K562 (cell line): ENCODE measurements at regions not wholly inside any gene's neighbourhood (a gene's known extent, or its start where the extent isn't known, plus 50 kb on each side); places are given as distances from the start of the nearest gene placed in this dataset.

Experiments used
- ATAC-seq: fragments of 200-7000 bp; cut with Tn5 transposase; 3 replicates; pipeline ENCODE4 v1.9.1; 2020; ENCODE audit warnings: moderate library complexity
- BruUV-seq: library from RNA; stranded (reverse); fragments of 400-500 nt; replicated peaks from 2 replicates; lab custom pipeline; 2021; lab: Mats Ljungman, UMichigan
- CTCF ChIA-PET: fragments of 300-600 bp; formaldehyde crosslinking; extraction: SDS; loops from one replicate; lab custom pipeline; 2021; ENCODE audit warnings: low intra/inter-chr PET ratio; lab: Yijun Ruan, JAX
- POLR2A ChIA-PET: fragments of 300-600, 350-650 bp; sonication (Branson Sonifier 250); formaldehyde crosslinking; extraction: SDS; loops from one replicate; lab custom pipeline; 2021; ENCODE audit warnings: antibody characterized with exemption, inconsistent platforms; lab: Yijun Ruan, JAX
- DNase-seq, 4 experiments: peaks; one replicate each; pipeline versions ENCODE4 v3.0.0 to v3.0.0-alpha.2; 2011 to 2018; ENCODE audit warnings: low spot score in 3 of 4, mixed read lengths in 3 of 4; ENCODE audit errors: extremely low read depth in 1 of 4
- FAIRE-seq: peaks from 2 replicates; lab custom pipeline; 2011; peaks lifted over from hg19 to GRCh38; lab: Jason Lieb, UNC
- H2AFZ ChIP-seq: 2 replicates; pipeline ENCODE4 v1.6.0; 2011; ENCODE audit warnings: low read depth, low read length, control low read depth, inconsistent platforms
- H3K27ac ChIP-seq: fragments of 200-600 bp; 3 replicates; pipeline ENCODE4 v1.8.0; 2011; ENCODE audit warnings: low read depth, mild to moderate bottlenecking, control low read depth, inconsistent platforms, low read length, moderate library complexity, mixed read lengths; ENCODE audit errors: extremely low read depth
- H3K27me3 ChIP-seq, 2 experiments: fragments of 300-600 bp in 1 of 2; 2 replicates in 1 of 2; 3 replicates in 1 of 2; pipeline versions ENCODE4 v1.6.0 to v1.8.0; 2011; ENCODE audit warnings: inconsistent platforms in 2 of 2, low read length in 2 of 2, mild to moderate bottlenecking in 1 of 2, mixed read lengths in 1 of 2, moderate library complexity in 1 of 2; ENCODE audit not compliant: control insufficient read depth in 2 of 2, insufficient read depth in 2 of 2
- H3K36me3 ChIP-seq: fragments of 300-600 bp; 3 replicates; pipeline ENCODE4 v1.8.0; 2011; ENCODE audit warnings: mild to moderate bottlenecking, low read length, inconsistent platforms; ENCODE audit not compliant: control insufficient read depth, insufficient read depth
- H3K4me1 ChIP-seq, 2 experiments: fragments of 200-600 bp in 1 of 2; replicated peaks in 1 of 2; 2 replicates in 1 of 2; 3 replicates in 1 of 2; pipeline versions ENCODE4 v1.5.1 to v1.8.0; 2011; ENCODE audit warnings: inconsistent platforms in 2 of 2, low read length in 2 of 2, mild to moderate bottlenecking in 1 of 2, mixed read lengths in 1 of 2, moderate library complexity in 1 of 2; ENCODE audit not compliant: control insufficient read depth in 2 of 2, insufficient read depth in 2 of 2
- H3K4me2 ChIP-seq: 2 replicates; pipeline ENCODE4 v1.6.1; 2011; ENCODE audit warnings: low read length, control low read depth, inconsistent platforms, mixed read lengths; ENCODE audit not compliant: insufficient read depth
- H3K4me3 ChIP-seq: fragments of 200-600 bp; sonication (generic), shearing (Covaris generic); 2 replicates; pipeline ENCODE4 v1.5.1; 2016; ENCODE audit warnings: control low read depth, inconsistent platforms
- H3K79me2 ChIP-seq: fragments of 200-600 bp; 3 replicates; pipeline ENCODE4 v1.8.0; 2011; ENCODE audit warnings: low read length, inconsistent platforms; ENCODE audit not compliant: control insufficient read depth, insufficient read depth
- H3K9ac ChIP-seq, 2 experiments: 2 replicates each; pipeline versions ENCODE4 v1.6.0 to v1.6.1; 2011; ENCODE audit warnings: low read depth in 2 of 2, low read length in 2 of 2, control low read depth in 1 of 2, inconsistent platforms in 1 of 2, mild to moderate bottlenecking in 1 of 2, mixed read lengths in 1 of 2; ENCODE audit not compliant: insufficient read depth in 1 of 2
- H3K9me1 ChIP-seq: one replicate; pipeline ENCODE4 v1.6.0; 2011; ENCODE audit warnings: inconsistent platforms, mild to moderate bottlenecking, low read length, moderate library complexity; ENCODE audit not compliant: control insufficient read depth, insufficient read depth
- H3K9me3 ChIP-seq: replicated peaks from 2 replicates; pipeline ENCODE4 v1.5.1; 2011; ENCODE audit warnings: low read depth, low read length, inconsistent platforms; ENCODE audit not compliant: control insufficient read depth, insufficient read depth
- H4K20me1 ChIP-seq: replicated peaks from 2 replicates; pipeline ENCODE4 v1.6.1; 2011; ENCODE audit warnings: low read length, inconsistent platforms, mixed read lengths; ENCODE audit not compliant: control insufficient read depth, insufficient read depth
- ARHGAP35 ChIP-seq: fragments of 450-650 bp; IDR thresholded peaks from 2 replicates; pipeline ENCODE4 v1.6.1; 2018; ENCODE audit not compliant: partially characterized antibody
- BHLHE40 ChIP-seq: IDR thresholded peaks from 2 replicates; pipeline ENCODE4 v1.6.1; 2011; ENCODE audit warnings: low read length, improper control_type of control experiment
- ESRRB ChIP-seq: fragments of 250-450 bp; sonication (Bioruptor Pico); IDR thresholded peaks from 2 replicates; pipeline ENCODE4 v1.5.0; 2020; ENCODE audit warnings: mild to moderate bottlenecking, moderate library complexity, borderline replicate concordance
- GABPB1 ChIP-seq: sonication (generic); formaldehyde crosslinking; IDR thresholded peaks from 2 replicates; pipeline ENCODE4 v1.8.0; 2022; ENCODE audit warnings: mild to moderate bottlenecking, missing genetic modification reagents
- GABPB2 ChIP-seq: fragments of 250-450 bp; sonication (Bioruptor Pico); conservative IDR thresholded peaks from 2 replicates; pipeline ENCODE4 v1.5.1; 2021; ENCODE audit warnings: mild to moderate bottlenecking
- GATAD2B ChIP-seq: fragments of 450-650 bp; IDR thresholded peaks from 2 replicates; pipeline ENCODE4 v1.6.1; 2017; ENCODE audit warnings: mild to moderate bottlenecking, borderline replicate concordance
- HEY1 ChIP-seq: fragments of 250-450 bp; sonication (Bioruptor Pico); IDR thresholded peaks from 2 replicates; pipeline ENCODE4 v1.5.0; 2020; ENCODE audit warnings: mild to moderate bottlenecking, moderate library complexity, borderline replicate concordance
- JUND ChIP-seq, 2 experiments: IDR thresholded peaks; 2 replicates in 1 of 2; 3 replicates in 1 of 2; pipeline ENCODE4 v1.6.1; 2011; ENCODE audit warnings: borderline replicate concordance in 2 of 2, low read depth in 2 of 2, low read length in 2 of 2, improper control_type of control experiment in 1 of 2, missing biosample characterization in 1 of 2, missing genetic modification characterization in 1 of 2, missing genetic modification reagents in 1 of 2
- NCOA4 ChIP-seq: fragments of 450-650 bp; IDR thresholded peaks from 2 replicates; pipeline ENCODE4 v1.6.1; 2018; ENCODE audit warnings: mild to moderate bottlenecking; ENCODE audit not compliant: partially characterized antibody
- NR2F6 ChIP-seq: fragments of 450-650 bp; formaldehyde crosslinking; IDR thresholded peaks from 2 replicates; pipeline ENCODE4 v1.4.0; 2020; ENCODE audit warnings: mild to moderate bottlenecking
- POLR3A ChIP-seq: IDR thresholded peaks from 2 replicates; pipeline ENCODE4 v1.6.1; 2011; ENCODE audit warnings: borderline replicate concordance, mild to moderate bottlenecking, moderate library complexity; ENCODE audit not compliant: insufficient read length, insufficient read depth; ENCODE audit errors: extremely low read depth
- PTRF ChIP-seq: fragments of 450-650 bp; IDR thresholded peaks from 2 replicates; pipeline ENCODE4 v1.6.1; 2016; ENCODE audit warnings: mild to moderate bottlenecking, missing genetic modification characterization, missing compliant biosample characterization
- PURB ChIP-seq: sonication (generic); formaldehyde crosslinking; IDR thresholded peaks from 2 replicates; pipeline ENCODE4 v1.9.0; 2021; ENCODE audit warnings: low read depth, mild to moderate bottlenecking, missing genetic modification reagents
- RBFOX2 ChIP-seq: fragments of 200-400 bp; formaldehyde crosslinking; IDR thresholded peaks from 2 replicates; pipeline ENCODE4 v1.6.1; 2017; ENCODE audit warnings: low read depth, mild to moderate bottlenecking, low read length, moderate library complexity
- ZNF12 ChIP-seq: sonication (generic); formaldehyde crosslinking; IDR thresholded peaks from 2 replicates; pipeline ENCODE4 v1.4.0; 2020; ENCODE audit warnings: mild to moderate bottlenecking, missing genetic modification reagents
- WGBS: fragments of 100-300 bp; shearing (Covaris generic); methylation state at CpG from one replicate; pipeline ENCODE4 v1.1.6; 2016; ENCODE audit warnings: low coverage, mixed read lengths; ENCODE audit not compliant: insufficient coverage; ENCODE audit errors: missing lambda C conversion rate; 5-methylcytosine and 5-hydroxymethylcytosine counted together
- in situ Hi-C: fragments of 300-500 bp; cut with MboI; formaldehyde crosslinking; loops from 4 replicates; pipeline ENCODE4 v1.15.0; 2018; ENCODE audit warnings: inconsistent platforms, mixed read lengths
- intact Hi-C: fragments of 100-400 bp; cut with micrococcal nuclease; formaldehyde crosslinking; loops from 2 replicates; pipeline ENCODE4 v1.14.2; 2022
- TF ChIP-seq, protein P1 (sequence below), 3 experiments: fragments of 200-800 bp in 1 of 3; sonication (Bioruptor generic) in 1 of 3; sonication (generic) in 1 of 3; formaldehyde crosslinking in 1 of 3; IDR thresholded peaks; 2 replicates each; pipeline versions ENCODE4 v1.6.1 to v1.8.0; 2016 to 2022; ENCODE audit warnings: mild to moderate bottlenecking in 2 of 3, missing compliant biosample characterization in 2 of 3, missing genetic modification characterization in 2 of 3, missing genetic modification reagents in 1 of 3
- TF ChIP-seq, protein P2 (sequence below): fragments of 450-650 bp; formaldehyde crosslinking; IDR thresholded peaks from 2 replicates; pipeline ENCODE4 v1.4.0; 2020; ENCODE audit warnings: mild to moderate bottlenecking, moderate library complexity
- TF ChIP-seq, protein P3 (sequence below): fragments of 200-800 bp; sonication (Bioruptor generic); IDR thresholded peaks from 2 replicates; pipeline ENCODE4 v1.6.1; 2017; ENCODE audit warnings: missing genetic modification characterization, missing compliant biosample characterization

DNA sequence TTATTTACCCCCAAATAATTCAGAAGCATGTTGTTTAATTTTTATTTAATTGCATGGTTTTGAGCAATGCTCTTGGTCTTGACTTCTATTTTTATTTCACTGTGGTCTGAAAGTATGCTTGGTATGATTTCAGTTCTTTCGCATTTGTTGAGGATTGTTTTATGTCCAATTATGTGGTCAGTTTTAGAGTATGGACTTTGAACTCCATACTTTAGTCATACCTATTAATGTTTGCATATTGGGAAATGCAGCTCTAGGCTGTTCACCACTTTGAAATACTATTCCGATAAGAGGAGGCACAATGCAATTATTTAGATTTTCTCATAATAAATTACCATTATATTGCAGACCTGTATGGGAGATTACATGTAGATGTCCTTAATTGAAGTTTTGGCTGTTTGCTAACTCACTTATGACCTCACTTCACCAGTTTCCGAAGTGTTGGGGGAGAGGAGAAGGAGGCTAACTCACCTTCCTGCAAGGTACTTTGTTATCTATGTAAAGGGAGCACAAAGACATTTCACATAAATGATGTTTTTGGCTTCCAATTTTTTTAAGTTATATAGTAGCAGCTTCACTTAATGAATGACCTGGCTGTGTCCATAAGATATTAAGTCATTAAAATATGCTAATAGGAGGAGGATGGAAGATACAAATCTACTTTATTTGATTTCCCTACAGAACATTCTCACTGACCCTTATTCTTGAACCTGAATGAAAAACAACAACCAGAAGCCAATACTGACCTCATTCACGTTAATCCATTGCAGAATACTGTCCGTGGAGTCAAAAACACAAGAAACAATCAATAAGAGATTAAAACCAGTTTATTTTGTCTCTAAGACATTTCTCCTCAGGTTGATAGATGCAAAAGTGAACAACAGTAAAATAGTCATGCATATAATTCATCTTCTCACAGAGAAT lies 970.3 kb upstream of the ARRDC3 start:
- Histone ChIP-seq H3K27me3 (no peaks in the 10 kb centered on the region), H3K9me3 (no peaks in the 10 kb centered on the region), H2AFZ (no peak overlapping the region), H3K4me3 (no peak overlapping the region), H3K9ac (no peak overlapping the region), H3K4me2 (no peak overlapping the region), H3K27ac (no peak overlapping the region), H3K79me2 (no peaks in the 10 kb centered on the region), H3K9me1 (no peaks in the 10 kb centered on the region), H4K20me1 (no peaks in the 10 kb centered on the region), H3K36me3 (no peaks in the 10 kb centered on the region), H3K4me1 (no peaks in the 10 kb centered on the region)
- no TSS peak for BruUV-seq
- FAIRE-seq (no peak), ATAC-seq (no peak), DNase-seq (no peak)
- ChIA-PET CTCF (no interaction called here), POLR2A (no interaction called here)
- in situ Hi-C loops (no loop called here), intact Hi-C loops (no loop called here)
- 0% methylated on average over 5 of the region's 5 CpGs for WGBS
- no peak for TF ChIP-seq GABPB2 (CRISPR knock-in tag)
- TF ChIP-seq PTRF (tag): no peak
- TF ChIP-seq GATAD2B: no peak
- TF ChIP-seq ESRRB (CRISPR knock-in tag): no peak
- TF ChIP-seq POLR3A: no peak
- TF ChIP-seq, protein P1, sequence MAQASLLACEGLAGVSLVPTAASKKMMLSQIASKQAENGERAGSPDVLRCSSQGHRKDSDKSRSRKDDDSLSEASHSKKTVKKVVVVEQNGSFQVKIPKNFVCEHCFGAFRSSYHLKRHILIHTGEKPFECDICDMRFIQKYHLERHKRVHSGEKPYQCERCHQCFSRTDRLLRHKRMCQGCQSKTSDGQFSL (CRISPR knock-in tag; IDR thresholded peaks at IDR 0.05): no peak
- TF ChIP-seq, protein P1 (tag; IDR thresholded peaks at IDR 0.05): no peak
- no peak for TF ChIP-seq PURB
- TF ChIP-seq, protein P2, sequence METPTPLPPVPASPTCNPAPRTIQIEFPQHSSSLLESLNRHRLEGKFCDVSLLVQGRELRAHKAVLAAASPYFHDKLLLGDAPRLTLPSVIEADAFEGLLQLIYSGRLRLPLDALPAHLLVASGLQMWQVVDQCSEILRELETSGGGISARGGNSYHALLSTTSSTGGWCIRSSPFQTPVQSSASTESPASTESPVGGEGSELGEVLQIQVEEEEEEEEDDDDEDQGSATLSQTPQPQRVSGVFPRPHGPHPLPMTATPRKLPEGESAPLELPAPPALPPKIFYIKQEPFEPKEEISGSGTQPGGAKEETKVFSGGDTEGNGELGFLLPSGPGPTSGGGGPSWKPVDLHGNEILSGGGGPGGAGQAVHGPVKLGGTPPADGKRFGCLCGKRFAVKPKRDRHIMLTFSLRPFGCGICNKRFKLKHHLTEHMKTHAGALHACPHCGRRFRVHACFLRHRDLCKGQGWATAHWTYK (CRISPR knock-in tag): no peak
- no peak for TF ChIP-seq HEY1 (CRISPR knock-in tag)
- no peak for TF ChIP-seq NR2F6
- no peak for TF ChIP-seq ARHGAP35
- TF ChIP-seq RBFOX2: no peak
- no peak for TF ChIP-seq JUND (IDR thresholded peaks at IDR 0.05; ENCODE audit: borderline replicate concordance, low read depth, low read length)
- TF ChIP-seq JUND (tag; IDR thresholded peaks at IDR 0.05; ENCODE audit: borderline replicate concordance, low read depth, low read length): no peak
- TF ChIP-seq NCOA4: no peak
- TF ChIP-seq, protein P3, sequence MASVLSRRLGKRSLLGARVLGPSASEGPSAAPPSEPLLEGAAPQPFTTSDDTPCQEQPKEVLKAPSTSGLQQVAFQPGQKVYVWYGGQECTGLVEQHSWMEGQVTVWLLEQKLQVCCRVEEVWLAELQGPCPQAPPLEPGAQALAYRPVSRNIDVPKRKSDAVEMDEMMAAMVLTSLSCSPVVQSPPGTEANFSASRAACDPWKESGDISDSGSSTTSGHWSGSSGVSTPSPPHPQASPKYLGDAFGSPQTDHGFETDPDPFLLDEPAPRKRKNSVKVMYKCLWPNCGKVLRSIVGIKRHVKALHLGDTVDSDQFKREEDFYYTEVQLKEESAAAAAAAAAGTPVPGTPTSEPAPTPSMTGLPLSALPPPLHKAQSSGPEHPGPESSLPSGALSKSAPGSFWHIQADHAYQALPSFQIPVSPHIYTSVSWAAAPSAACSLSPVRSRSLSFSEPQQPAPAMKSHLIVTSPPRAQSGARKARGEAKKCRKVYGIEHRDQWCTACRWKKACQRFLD: no peak
- TF ChIP-seq ZNF12 (CRISPR knock-in tag): no peak
- TF ChIP-seq GABPB1: no peak
- TF ChIP-seq BHLHE40: no peak
